SIG-M5 (cell line): ENCODE measurements at regions not wholly inside any gene's neighbourhood (a gene's known extent, or its start where the extent isn't known, plus 50 kb on each side); places are given as distances from the start of the nearest gene placed in this dataset.
"Not testable (repeated sequence)": the region's sequence is repeated elsewhere in the genome, so short reads cannot be mapped to it uniquely, and the experiment has no call there.

ENCODE experiments used
- DNase-seq: peaks from one replicate; lab custom pipeline; 2025; lab: John Stamatoyannopoulos, UW

GRCh38 chr3:16055606-16056211, 118.8 kb upstream of the GALNT15 start:
- DNase-seq, result no peak

GRCh38 chr3:16056217-16056616, 118.3 kb upstream of the GALNT15 start:
- DNase-seq, result no peak

GRCh38 chr3:16058521-16058920, 116.0 kb upstream of the GALNT15 start:
- DNase-seq, result no peak

DNA sequence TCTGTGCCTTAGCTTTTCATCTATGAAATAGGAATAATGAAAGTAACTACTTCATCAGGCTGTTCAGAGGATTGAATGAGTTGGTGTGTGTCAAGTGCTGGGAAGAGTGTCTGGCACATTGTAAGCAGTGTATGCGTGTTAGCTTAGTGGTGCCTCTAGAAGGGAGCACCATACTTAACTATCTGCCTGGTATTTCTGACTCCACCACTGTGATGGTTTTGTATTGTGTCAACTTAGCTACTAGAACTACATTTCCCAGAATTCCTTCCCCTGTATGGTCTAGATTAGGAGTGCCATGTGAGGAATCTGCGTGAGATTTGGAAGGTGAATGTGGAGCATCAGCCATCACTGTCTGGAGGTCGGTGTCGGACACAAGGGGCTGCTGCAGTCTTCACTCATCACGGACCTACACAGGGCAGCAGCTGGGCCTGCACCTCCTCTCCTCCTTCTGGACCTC, 115.4 kb upstream of the GALNT15 start:
- DNase-seq, result no peak

DNA sequence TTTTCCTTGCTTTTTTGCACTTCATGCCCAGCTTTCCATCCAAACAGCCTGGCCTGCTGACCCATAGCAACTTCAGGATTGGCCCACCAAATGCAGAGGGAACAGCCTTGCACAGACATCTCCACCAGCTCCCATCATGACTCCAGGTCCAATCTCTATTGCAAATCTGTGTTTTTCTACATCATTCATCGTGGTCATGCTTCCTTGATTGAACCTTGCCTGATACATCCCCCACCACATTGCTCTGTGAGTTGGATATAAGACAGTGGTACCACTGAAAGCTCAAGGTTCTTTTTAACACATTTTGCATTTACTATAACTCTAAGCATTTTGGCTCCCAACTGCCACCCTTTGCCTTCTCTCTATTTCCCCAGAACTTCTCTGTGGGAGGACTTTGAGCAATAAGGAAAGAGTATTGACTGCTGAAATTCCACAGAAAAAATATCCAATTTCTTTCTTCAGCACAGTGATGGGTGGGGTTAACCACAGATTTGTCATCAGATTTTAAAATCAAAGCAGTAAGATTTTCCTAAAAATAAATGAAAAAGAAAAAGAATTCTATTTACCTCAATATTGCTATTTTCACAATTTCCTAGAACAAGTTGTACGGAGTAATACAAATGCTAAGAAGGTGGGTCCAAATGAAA, 114.6 kb upstream of the GALNT15 start:
- no peak for DNase-seq

- DNase-seq, result no peak
Measured at GRCh38 chr3:16060358-16060852, 114.1 kb upstream of the GALNT15 start.

GRCh38 chr3:16060945-16061344, 113.5 kb upstream of the GALNT15 start:
- no peak for DNase-seq

- DNase-seq, result no peak
Measured at GRCh38 chr3:16061491-16061890, 113.0 kb upstream of the GALNT15 start.

- no peak for DNase-seq
Measured at GRCh38 chr3:16063603-16064002, 110.9 kb upstream of the GALNT15 start.

DNA sequence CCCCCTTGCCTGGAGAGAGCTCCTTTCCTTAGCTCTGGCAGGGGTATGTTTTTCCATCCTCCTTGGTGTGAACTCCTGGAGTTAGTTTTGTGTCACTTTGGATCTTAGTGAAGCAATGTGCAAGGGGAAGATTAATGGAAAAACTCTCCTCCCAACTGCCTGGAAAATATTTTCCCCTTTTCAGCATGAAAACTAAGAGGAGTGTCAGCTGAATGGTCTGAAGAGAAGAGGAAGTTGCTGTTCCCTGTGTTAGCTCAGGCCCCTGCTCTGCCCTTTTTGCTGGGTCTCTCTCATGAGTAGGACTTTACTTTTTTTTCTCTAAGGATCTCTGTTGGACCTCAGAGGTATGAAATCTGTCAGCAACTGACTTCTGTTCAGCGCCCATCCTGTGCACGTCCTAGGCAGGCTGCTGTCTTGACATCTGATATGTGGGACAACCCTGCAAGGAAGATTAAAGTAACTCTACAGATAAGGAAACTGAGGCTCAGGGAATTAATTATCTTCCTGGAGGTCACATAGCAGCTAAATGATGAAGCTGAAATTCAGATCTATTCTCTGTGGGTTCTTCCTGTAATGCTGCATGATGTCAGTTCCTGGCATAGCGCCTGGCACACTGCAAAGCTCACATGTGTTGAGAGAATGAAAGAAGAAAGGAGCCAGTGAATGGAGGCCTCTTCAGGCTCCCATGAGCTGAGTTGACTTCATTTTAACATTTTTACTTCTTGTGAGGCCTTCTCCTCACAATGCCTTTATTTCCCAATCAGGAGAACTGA, 109.7 kb upstream of the GALNT15 start:
- DNase-seq, result no peak

GRCh38 chr3:16066545-16066944, 107.9 kb upstream of the GALNT15 start:
- DNase-seq, result no peak

GRCh38 chr3:16066975-16067374, 107.5 kb upstream of the GALNT15 start:
- DNase-seq, result no peak

GRCh38 chr3:16067837-16068471, 106.5 kb upstream of the GALNT15 start:
- DNase-seq, result no peak

DNA sequence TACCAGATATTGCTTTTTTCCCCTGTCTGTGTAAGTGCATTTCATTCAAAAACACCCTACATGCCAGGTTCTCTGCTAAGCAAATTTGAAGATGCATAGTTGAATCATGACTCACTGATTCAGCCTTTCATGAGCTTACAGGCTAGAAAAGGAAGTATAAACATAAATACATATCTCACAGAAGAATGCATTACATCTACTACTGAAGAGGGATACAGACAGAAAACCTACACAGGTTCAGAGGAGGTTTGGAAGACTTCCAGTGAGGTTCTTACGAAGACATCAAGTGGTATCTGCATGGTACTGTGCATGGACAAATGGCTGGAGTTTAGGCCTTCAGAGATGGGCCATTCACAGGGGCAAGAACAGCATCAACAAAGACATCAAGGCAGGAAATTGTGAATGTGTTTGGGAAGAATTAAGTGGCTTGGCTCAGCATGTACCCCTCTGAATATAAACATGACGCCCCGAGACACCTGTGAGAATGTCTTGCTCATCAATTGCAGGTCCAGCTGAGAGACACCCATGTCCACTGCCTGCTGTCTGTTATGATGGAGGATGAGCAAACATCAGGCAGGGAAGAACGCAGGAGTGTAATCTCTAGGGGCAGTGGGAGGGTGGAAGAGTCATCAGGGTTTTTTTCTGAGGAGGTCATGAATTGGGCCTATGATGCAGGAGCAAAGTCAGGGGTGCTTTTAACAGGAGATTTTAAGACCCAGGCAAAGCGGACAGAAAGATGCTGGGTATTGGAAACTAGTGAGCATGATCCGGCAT, 105.1 kb upstream of the GALNT15 start:
- no peak for DNase-seq

GRCh38 chr3:16070707-16071106, 103.8 kb upstream of the GALNT15 start:
- DNase-seq, result no peak

GRCh38 chr3:16071206-16071605, 103.3 kb upstream of the GALNT15 start:
- DNase-seq, result no peak

DNA sequence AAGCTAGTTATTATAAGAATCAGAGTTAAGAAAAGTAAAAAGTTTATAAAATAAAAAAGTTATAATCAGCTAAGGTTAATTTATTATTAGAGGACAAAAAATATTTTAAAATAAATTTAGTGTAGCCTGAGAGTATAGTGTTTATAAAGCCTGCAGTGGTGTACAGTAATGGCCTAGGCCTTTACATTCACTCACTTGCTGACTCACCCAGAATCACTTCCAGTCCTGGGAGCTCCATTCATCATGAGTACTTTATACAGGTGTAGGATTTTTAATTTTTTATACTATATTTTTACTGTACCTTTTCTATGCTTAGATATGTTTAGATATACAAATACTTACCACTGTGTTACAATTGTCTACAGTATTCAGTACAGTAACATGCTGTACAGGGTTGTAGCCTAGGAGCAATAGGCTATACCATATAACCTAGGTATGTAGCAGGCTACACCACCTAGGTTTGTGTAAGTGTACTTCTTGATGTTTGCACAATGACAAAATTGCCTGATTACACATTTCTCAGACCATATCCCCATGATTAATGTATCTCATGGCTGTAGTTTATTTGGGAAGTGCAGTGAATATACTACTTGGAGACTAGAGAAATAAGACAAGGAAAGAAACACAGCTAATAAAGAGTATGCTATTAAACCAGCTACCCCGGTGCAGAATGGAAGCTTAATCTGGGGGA, 101.9 kb upstream of the GALNT15 start:
- no peak for DNase-seq

DNA sequence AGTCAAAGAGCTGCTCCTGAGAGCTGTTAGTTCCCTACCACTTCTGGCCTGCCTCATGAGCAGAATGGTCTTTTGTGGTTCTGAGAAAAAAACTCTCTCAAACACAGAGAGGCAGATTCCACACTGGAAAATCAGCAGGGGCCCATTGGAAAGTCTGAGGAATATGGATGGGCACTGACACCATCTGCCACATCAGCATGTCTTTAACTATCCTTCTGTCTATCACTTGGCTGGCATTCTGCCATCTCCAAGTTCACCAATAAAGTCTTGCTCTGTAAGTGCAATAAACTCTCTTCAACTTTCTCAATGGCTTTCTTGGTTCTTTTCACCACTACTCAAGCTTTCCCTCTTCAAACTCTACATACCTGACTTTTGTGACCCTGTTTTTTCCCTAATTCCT, 101.3 kb upstream of the GALNT15 start:
- no peak for DNase-seq

DNA sequence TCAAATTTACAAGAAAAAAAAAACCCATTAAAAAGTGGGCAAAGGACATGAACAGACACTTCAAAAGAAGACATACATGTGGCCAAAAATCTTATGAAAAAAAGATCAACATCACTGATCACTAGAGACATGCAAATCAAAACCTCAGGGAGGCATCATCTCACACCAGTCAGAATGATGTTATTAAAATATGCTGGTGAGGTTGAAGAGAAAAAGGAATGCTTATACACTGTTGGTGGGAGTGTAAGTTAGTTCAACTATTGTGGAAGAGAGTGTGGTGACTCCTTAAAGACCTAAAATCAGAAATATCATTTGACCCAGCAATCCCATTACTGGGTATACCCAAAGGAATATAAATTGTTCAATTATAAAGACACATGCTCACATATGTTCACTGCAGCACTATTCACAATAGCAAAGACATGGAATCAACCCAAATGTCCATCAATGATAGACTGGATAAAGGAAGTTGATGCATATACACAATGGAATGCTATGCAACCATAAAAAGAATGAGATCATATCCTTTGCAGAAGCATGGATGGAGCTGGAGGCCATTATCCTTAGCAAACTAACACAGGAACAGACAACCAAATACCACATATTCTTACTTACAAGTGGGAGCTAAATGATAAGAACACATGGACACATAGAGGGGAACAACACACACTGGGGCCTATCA, 100.3 kb upstream of the GALNT15 start:
- DNase-seq, result not testable (repeated sequence)

DNA sequence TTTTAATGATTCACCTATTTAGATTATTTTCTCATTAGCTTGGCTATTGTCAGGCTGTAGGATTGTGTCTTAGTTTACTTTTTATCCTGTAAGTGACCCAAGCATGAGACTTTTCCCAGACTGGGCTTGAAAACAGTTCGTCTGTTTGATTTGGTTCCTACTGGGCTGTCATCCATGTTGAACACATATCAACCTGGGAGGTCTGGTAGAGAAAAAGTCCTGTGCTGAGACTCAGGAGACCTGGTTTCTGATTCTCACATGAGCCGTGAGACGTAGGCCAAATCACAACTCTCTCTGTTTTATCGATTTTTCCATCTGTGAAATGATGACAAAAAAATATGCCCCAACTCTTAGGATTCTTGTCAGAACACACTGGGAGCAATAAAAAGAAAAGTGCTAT, 98.8 kb upstream of the GALNT15 start:
- DNase-seq, result no peak

DNA sequence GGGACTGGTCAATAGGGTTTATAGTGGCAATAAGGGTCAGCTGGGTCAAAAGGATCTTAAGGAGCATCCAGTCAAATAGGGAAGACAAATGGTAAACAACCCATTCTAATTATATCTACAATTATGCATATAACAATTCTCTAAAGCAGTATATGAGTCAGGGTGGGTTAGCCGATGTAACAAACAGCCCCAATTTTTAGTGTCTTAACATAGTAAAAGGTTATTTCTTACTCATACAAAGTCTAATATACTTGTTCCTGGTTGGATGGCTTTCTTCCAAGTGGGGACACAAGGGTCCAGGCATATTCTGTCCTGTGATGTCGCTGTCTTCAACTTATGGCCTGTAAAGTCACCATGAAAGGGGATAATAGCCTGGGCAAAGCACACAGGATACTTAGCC, 97.9 kb upstream of the GALNT15 start:
- no peak for DNase-seq
